ENCODE measurements at regions not wholly inside any gene's neighbourhood (a gene's known extent, or its start where the extent isn't known, plus 50 kb on each side); places are given as distances from the start of the nearest gene placed in this dataset.

DNA sequence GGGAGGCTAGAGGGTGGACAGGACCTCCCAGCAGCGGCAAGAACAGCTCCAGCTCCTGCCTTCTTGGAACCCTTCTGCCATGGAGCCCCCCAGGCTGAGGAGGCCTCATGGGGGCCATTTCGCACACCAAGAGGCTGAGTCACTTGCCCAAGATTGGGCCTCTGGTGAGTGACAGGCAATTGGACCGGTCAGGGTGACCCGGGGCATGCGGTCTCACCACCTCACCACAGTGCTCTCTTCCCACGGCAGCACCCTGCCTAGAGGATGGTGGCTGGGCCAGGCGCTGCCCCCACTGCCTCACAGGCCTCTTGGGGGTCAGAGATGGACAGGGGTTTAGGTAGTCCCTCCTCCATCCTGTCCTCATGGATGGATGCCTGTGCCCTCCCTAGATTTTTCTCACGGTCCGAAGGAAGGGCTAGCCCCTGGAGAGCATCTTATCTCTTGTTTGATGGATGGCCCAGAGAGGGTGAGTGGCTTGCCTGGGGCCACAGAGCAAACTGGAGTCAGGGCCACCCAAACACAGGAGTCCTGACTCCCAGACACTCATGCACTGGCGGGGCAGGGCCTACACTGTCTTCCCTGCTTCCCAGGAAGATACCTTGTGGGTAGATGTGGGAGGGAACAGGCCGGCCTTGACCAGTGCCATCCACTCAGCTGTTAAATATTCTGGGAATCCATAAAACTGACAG, 119.2 kb downstream of the INHBB start (continued):
- peak; percentile 69; the same call in 1 of the 2 replicates for TF ChIP-seq SSRP1 (CRISPR knock-in tag; IDR thresholded peaks at IDR 0.05)
- no peak for TF ChIP-seq ONECUT2 (CRISPR knock-in tag; IDR thresholded peaks at IDR 0.05)
- TF ChIP-seq ZNF136 (CRISPR knock-in tag; IDR thresholded peaks at IDR 0.05; ENCODE audit: low read depth): 0 out of 2 replicates have a peak, but pooled peaks have one; percentile 6
- TF ChIP-seq ZBTB21 (CRISPR knock-in tag; IDR thresholded peaks at IDR 0.05): no peak
- no peak for TF ChIP-seq SOX13 (IDR thresholded peaks at IDR 0.05)
- 0 out of 4 replicates have a peak, but pooled peaks of 1 of the 2 experiments have one; percentile 55 for TF ChIP-seq SOX13 (CRISPR knock-in tag; conservative IDR thresholded peaks at IDR 0.05 in 1 of 2, IDR thresholded peaks at IDR 0.05 in 1 of 2)
- TF ChIP-seq, protein P1, sequence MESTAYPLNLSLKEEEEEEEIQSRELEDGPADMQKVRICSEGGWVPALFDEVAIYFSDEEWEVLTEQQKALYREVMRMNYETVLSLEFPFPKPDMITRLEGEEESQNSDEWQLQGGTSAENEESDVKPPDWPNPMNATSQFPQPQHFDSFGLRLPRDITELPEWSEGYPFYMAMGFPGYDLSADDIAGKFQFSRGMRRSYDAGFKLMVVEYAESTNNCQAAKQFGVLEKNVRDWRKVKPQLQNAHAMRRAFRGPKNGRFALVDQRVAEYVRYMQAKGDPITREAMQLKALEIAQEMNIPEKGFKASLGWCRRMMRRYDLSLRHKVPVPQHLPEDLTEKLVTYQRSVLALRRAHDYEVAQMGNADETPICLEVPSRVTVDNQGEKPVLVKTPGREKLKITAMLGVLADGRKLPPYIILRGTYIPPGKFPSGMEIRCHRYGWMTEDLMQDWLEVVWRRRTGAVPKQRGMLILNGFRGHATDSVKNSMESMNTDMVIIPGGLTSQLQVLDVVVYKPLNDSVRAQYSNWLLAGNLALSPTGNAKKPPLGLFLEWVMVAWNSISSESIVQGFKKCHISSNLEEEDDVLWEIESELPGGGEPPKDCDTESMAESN (CRISPR knock-in tag; conservative IDR thresholded peaks at IDR 0.05): peak; percentile 44; the same call in 1 of the 2 replicates
- TF ChIP-seq SALL2 (CRISPR knock-in tag; IDR thresholded peaks at IDR 0.05): no peak
- TF ChIP-seq SALL1 (CRISPR knock-in tag; IDR thresholded peaks at IDR 0.05): 0 out of 2 replicates have a peak, but pooled peaks have one; percentile 9
- TF ChIP-seq PCBP1 (IDR thresholded peaks at IDR 0.05; ENCODE audit: borderline replicate concordance, low read depth, low read length): peak; percentile 59; the same call in 1 of the 2 replicates
- TF ChIP-seq, protein P2, sequence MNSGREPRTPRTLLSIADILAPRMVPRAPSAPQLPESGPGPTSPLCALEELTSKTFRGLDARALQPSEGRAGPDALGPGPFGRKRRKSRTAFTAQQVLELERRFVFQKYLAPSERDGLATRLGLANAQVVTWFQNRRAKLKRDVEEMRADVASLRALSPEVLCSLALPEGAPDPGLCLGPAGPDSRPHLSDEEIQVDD (CRISPR knock-in tag; IDR thresholded peaks at IDR 0.05; ENCODE audit: borderline replicate concordance): no peak
- TF ChIP-seq, protein P3, sequence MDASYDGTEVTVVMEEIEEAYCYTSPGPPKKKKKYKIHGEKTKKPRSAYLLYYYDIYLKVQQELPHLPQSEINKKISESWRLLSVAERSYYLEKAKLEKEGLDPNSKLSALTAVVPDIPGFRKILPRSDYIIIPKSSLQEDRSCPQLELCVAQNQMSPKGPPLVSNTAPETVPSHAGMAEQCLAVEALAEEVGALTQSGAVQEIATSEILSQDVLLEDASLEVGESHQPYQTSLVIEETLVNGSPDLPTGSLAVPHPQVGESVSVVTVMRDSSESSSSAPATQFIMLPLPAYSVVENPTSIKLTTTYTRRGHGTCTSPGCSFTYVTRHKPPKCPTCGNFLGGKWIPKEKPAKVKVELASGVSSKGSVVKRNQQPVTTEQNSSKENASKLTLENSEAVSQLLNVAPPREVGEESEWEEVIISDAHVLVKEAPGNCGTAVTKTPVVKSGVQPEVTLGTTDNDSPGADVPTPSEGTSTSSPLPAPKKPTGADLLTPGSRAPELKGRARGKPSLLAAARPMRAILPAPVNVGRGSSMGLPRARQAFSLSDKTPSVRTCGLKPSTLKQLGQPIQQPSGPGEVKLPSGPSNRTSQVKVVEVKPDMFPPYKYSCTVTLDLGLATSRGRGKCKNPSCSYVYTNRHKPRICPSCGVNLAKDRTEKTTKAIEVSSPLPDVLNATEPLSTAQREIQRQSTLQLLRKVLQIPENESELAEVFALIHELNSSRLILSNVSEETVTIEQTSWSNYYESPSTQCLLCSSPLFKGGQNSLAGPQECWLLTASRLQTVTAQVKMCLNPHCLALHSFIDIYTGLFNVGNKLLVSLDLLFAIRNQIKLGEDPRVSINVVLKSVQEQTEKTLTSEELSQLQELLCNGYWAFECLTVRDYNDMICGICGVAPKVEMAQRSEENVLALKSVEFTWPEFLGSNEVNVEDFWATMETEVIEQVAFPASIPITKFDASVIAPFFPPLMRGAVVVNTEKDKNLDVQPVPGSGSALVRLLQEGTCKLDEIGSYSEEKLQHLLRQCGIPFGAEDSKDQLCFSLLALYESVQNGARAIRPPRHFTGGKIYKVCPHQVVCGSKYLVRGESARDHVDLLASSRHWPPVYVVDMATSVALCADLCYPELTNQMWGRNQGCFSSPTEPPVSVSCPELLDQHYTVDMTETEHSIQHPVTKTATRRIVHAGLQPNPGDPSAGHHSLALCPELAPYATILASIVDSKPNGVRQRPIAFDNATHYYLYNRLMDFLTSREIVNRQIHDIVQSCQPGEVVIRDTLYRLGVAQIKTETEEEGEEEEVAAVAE (CRISPR knock-in tag; IDR thresholded peaks at IDR 0.05; ENCODE audit: borderline replicate concordance): no peak
- TF ChIP-seq, protein P4, sequence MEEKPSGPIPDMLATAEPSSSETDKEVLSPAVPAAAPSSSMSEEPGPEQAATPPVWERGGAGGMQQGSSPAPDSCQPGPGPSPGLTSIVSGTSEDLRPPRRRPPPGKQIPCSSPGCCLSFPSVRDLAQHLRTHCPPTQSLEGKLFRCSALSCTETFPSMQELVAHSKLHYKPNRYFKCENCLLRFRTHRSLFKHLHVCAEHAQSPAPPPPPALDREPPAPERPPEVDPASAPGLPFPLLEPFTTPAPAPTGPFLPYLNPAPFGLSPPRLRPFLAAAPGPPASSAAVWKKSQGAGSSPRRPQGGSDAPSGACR (CRISPR knock-in tag; IDR thresholded peaks at IDR 0.05): 0 out of 2 replicates have a peak, but pooled peaks have one; percentile 13
- TF ChIP-seq ZFYVE20 (CRISPR knock-in tag; IDR thresholded peaks at IDR 0.05; ENCODE audit: borderline replicate concordance, low read depth): 0 out of 2 replicates have a peak, but pooled peaks have one; percentile 6
- TF ChIP-seq ZKSCAN1 (IDR thresholded peaks at IDR 0.05; ENCODE audit: low read length): no peak
- no peak for TF ChIP-seq MTA3 (CRISPR knock-in tag; IDR thresholded peaks at IDR 0.05)
- TF ChIP-seq ATRX (CRISPR knock-in tag; IDR thresholded peaks at IDR 0.05; ENCODE audit: borderline replicate concordance): no peak
- TF ChIP-seq ZFP82 (CRISPR knock-in tag; IDR thresholded peaks at IDR 0.05; ENCODE audit: borderline replicate concordance): peak; percentile 6; the same call in 1 of the 2 replicates
- no peak for TF ChIP-seq ZFP90 (CRISPR knock-in tag; IDR thresholded peaks at IDR 0.05; ENCODE audit: borderline replicate concordance)
- TF ChIP-seq HOXA9 (CRISPR knock-in tag; IDR thresholded peaks at IDR 0.05; ENCODE audit: borderline replicate concordance): no peak
- TF ChIP-seq ZNF782 (CRISPR knock-in tag; IDR thresholded peaks at IDR 0.05; ENCODE audit: borderline replicate concordance): no peak
- no peak for TF ChIP-seq RARG (CRISPR knock-in tag; IDR thresholded peaks at IDR 0.05; ENCODE audit: low read depth)
- peak; percentile 54 for TF ChIP-seq RBFOX2 (IDR thresholded peaks at IDR 0.05; ENCODE audit: low read depth, low read length)
